Mucosa of descending colon (tissue), 3 donors: ENCODE measurements at regions not wholly inside any gene's neighbourhood (a gene's known extent, or its start where the extent isn't known, plus 50 kb on each side); places are given as distances from the start of the nearest gene placed in this dataset.

Experiments used
- ATAC-seq: fragments of 200-7000 bp; cut with Tn5 transposase; one replicate; pipeline ENCODE4 v1.9.1; 2020; ENCODE audit warnings: mild to moderate bottlenecking, moderate library complexity
- DNase-seq, 3 donors: peaks; one replicate each; pipeline ENCODE4 v3.0.0-alpha.2; 2020
- H3K36me3 ChIP-seq: fragments of 200-600 bp; one replicate; pipeline ENCODE4 v1.8.0; 2021; ENCODE audit warnings: low read depth, mild to moderate bottlenecking
- H3K4me1 ChIP-seq: fragments of 200-600 bp; one replicate; pipeline ENCODE4 v1.8.0; 2021; ENCODE audit warnings: low read depth, mild to moderate bottlenecking
- H3K4me3 ChIP-seq: fragments of 200-600 bp; one replicate; pipeline ENCODE4 v1.8.0; 2021; ENCODE audit warnings: mild to moderate bottlenecking
- H3K9me3 ChIP-seq: fragments of 200-600 bp; one replicate; pipeline ENCODE4 v1.8.0; 2021; ENCODE audit warnings: mild to moderate bottlenecking
- intact Hi-C, 2 donors: fragments of 100-400 bp; cut with DNase I in 1 of 2; cut with micrococcal nuclease in 1 of 2; formaldehyde crosslinking; loops; one replicate each; pipeline versions ENCODE4 v1.11.0 to v1.11.1; 2022; cut with DNase I, micrococcal nuclease
- TF ChIP-seq, protein P1 (sequence below): fragments of 200-600 bp; IDR thresholded peaks from one replicate; pipeline ENCODE4 v1.8.0; 2022; ENCODE audit warnings: antibody characterized with exemption, mild to moderate bottlenecking
- donor health status: DM: no; HTN: no; CAD: no; lungs with moderate emphysema.
- donor health status: DM: no; HTN: no; CAD: no.
- donor health status: DM: no; HTN: yes; CAD: no.

- DNase-seq, result no peak
- H3K36me3 ChIP-seq, result no peaks in the 10 kb centered on the region
- TF ChIP-seq, protein P1, sequence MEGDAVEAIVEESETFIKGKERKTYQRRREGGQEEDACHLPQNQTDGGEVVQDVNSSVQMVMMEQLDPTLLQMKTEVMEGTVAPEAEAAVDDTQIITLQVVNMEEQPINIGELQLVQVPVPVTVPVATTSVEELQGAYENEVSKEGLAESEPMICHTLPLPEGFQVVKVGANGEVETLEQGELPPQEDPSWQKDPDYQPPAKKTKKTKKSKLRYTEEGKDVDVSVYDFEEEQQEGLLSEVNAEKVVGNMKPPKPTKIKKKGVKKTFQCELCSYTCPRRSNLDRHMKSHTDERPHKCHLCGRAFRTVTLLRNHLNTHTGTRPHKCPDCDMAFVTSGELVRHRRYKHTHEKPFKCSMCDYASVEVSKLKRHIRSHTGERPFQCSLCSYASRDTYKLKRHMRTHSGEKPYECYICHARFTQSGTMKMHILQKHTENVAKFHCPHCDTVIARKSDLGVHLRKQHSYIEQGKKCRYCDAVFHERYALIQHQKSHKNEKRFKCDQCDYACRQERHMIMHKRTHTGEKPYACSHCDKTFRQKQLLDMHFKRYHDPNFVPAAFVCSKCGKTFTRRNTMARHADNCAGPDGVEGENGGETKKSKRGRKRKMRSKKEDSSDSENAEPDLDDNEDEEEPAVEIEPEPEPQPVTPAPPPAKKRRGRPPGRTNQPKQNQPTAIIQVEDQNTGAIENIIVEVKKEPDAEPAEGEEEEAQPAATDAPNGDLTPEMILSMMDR, result no peak
- intact Hi-C loops, result no loop called here
- no peak for ATAC-seq
- H3K4me1 ChIP-seq, result no peaks in the 10 kb centered on the region
- H3K4me3 ChIP-seq, result no peak overlapping the region
- no peaks in the 10 kb centered on the region for H3K9me3 ChIP-seq
Measured at GRCh38 chr11:95650276-95650675, 139.3 kb downstream of the FAM76B start.

- intact Hi-C loops, result no loop called here
- TF ChIP-seq, protein P1, result no peak
Measured at GRCh38 chr11:95647871-95648270, 141.7 kb downstream of the FAM76B start.

GRCh38 chr11:95647355-95647754, 142.2 kb downstream of the FAM76B start:
- intact Hi-C loops, result no loop called here
- Histone ChIP-seq H3K4me1 (no peaks in the 10 kb centered on the region), H3K4me3 (no peak overlapping the region), H3K36me3 (no peaks in the 10 kb centered on the region), H3K9me3 (no peaks in the 10 kb centered on the region)
- DNase-seq, result no peak
- TF ChIP-seq, protein P1, result no peak
- ATAC-seq, result no peak

More at GRCh38 chr11:95647871-95648270, 141.7 kb downstream of the FAM76B start:
- Histone ChIP-seq H3K9me3 (no peaks in the 10 kb centered on the region), H3K4me3 (no peak overlapping the region), H3K4me1 (no peaks in the 10 kb centered on the region), H3K36me3 (no peaks in the 10 kb centered on the region)
- DNase-seq (no peak), ATAC-seq (no peak)

DNA sequence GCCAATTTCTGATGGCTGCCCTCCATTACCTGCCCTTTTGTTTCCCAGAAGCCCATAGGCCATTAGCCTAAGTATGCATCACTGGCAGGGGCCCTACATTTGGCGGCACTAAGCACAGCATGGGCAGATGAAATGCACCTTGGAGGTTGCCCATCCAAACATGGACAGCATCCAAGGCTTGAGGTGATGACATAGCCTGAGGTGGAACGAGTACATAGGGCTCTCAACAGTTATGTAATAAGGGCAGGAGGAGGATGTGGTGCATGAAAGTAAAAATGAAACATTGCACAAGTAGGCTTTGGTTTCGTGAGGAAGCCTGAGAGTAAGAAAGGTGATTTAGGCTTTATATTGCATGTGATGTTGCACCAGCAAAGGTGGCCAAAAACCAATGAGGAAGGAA, 148.1 kb downstream of the FAM76B start:
- TF ChIP-seq, protein P1, result no peak
- ATAC-seq, result peak; percentile 66
- Histone ChIP-seq H3K4me3 (no peak overlapping the region), H3K36me3 (no peaks in the 10 kb centered on the region), H3K9me3 (no peaks in the 10 kb centered on the region), H3K4me1 (no peaks in the 10 kb centered on the region)
- intact Hi-C loops, result no loop called here
- no peak for DNase-seq

GRCh38 chr11:95638501-95638900, 151.1 kb downstream of the FAM76B start:
- TF ChIP-seq, protein P1, result no peak
- Histone ChIP-seq H3K9me3 (no peaks in the 10 kb centered on the region), H3K4me1 (no peaks in the 10 kb centered on the region), H3K4me3 (no peak overlapping the region), H3K36me3 (no peaks in the 10 kb centered on the region)
- intact Hi-C loops, result no loop called here
- DNase-seq, result no peak
- ATAC-seq, result no peak
